Heart right ventricle (tissue), 16 donors: ENCODE measurements at regions not wholly inside any gene's neighbourhood (a gene's known extent, or its start where the extent isn't known, plus 50 kb on each side); places are given as distances from the start of the nearest gene placed in this dataset.
"Not testable (repeated sequence)": the region's sequence is repeated elsewhere in the genome, so short reads cannot be mapped to it uniquely, and the experiment has no call there.

Source experiments
- ATAC-seq, 8 donors: fragments of 200-7000 bp; cut with Tn5 transposase; one replicate each; pipeline ENCODE4 v1.9.1; 2020; ENCODE audit warnings: mild to moderate bottlenecking in 8 of 8, moderate library complexity in 8 of 8, moderate number of reproducible peaks in 1 of 8
- DNase-seq, 2 donors: peaks; one replicate each; pipeline ENCODE4 v3.0.0-alpha.2; 2020
- H3K27ac ChIP-seq, 10 donors: fragments of 200-600 bp; sonication (generic) in 2 of 10; one replicate each; pipeline versions ENCODE4 v1.5.0 to v1.8.0; 2020 to 2022; ENCODE audit warnings: mild to moderate bottlenecking in 3 of 10
- H3K27me3 ChIP-seq, 7 donors: fragments of 200-600 bp; one replicate each; pipeline ENCODE4 v1.8.0; 2021 to 2022; ENCODE audit warnings: mild to moderate bottlenecking in 2 of 7
- H3K36me3 ChIP-seq, 9 donors: fragments of 200-600 bp; sonication (generic) in 1 of 9; one replicate each; pipeline versions ENCODE4 v1.5.0 to v1.8.0; 2020 to 2022; ENCODE audit warnings: mild to moderate bottlenecking in 2 of 9
- H3K4me1 ChIP-seq, 9 donors: fragments of 200-600 bp; sonication (generic) in 1 of 9; one replicate each; pipeline versions ENCODE4 v1.5.0 to v1.8.0; 2020 to 2022; ENCODE audit warnings: mild to moderate bottlenecking in 4 of 9
- H3K4me3 ChIP-seq, 10 donors: fragments of 200-600 bp; sonication (generic) in 2 of 10; one replicate each; pipeline versions ENCODE4 v1.5.0 to v1.8.0; 2020 to 2022; ENCODE audit warnings: mild to moderate bottlenecking in 7 of 10, moderate library complexity in 2 of 10
- H3K9me3 ChIP-seq, 11 donors: fragments of 200-600 bp in 10 of 11; sonication (generic) in 2 of 11; one replicate each; pipeline versions ENCODE4 v1.5.0 to v1.8.0; 2013 to 2022; ENCODE audit warnings: mild to moderate bottlenecking in 2 of 11, control low read depth in 1 of 11, moderate library complexity in 1 of 11
- WGBS, 2 donors: extraction: QIAGEN DNeasy Blood & Tissue Kit; methylation state at CpG; one replicate each; pipeline ENCODE4 v1.1.7; 2013; ENCODE audit warnings: inconsistent platforms in 1 of 2; 5-methylcytosine and 5-hydroxymethylcytosine counted together
- intact Hi-C, 10 donors: fragments of 100-400 bp; cut with DNase I; formaldehyde crosslinking; loops; one replicate each; pipeline versions ENCODE4 v1.11.1 to v1.14.2; 2022
- TF ChIP-seq, protein P1 (sequence below), 9 donors: fragments of 200-600 bp; sonication (generic) in 2 of 9; IDR thresholded peaks; one replicate each; pipeline versions ENCODE4 v1.5.0 to v1.8.0; 2021 to 2022; ENCODE audit warnings: antibody characterized with exemption in 9 of 9, mild to moderate bottlenecking in 5 of 9, moderate library complexity in 1 of 9
- donor health status: Arrhythmogenic right ventricular cardiomyopathy.
- donor health status: ischemic (EF 13 %, LVEDD 7.1; RV severe dilation, severe dysfunction).
- donor health status: healthy with polysubstance abuse.
- donor health status: DM: no; HTN: yes; CAD: no.
- donor health status: DM: no; HTN: no; CAD: no.
- donor health status: ischemic (EF 25% LVEDD 6.9; RV normal size, moderate dysfunction).
- donor health status: ischemic (EF 25% LVEDD 5.7; RV mildly dilated, moderate dysfunction).
- donor health status: healthy.
- donor health status: DM: yes; HTN: yes; CAD: no.
- donor health status: Ischemic cardiomyopathy.
- donor health status: ischemic (EF 35%, LVEDD 5.7; RV mildly dilated, moderate dysfunction).
- donor health status: nonischemic (EF 11% LVEDD 7.7; RV severe dilation, severe dysfunction).
- donor health status: DM: yes; HTN: yes; CAD: no.
- donor health status: PGD.
- donor health status: ischemic (EF 29% LVEDD 5.4; RV normal size, mild dysfunction).
- donor health status: nonischemic (EF 23%, LVEDD 6.1; RV moderate dilation, normal function).

DNA sequence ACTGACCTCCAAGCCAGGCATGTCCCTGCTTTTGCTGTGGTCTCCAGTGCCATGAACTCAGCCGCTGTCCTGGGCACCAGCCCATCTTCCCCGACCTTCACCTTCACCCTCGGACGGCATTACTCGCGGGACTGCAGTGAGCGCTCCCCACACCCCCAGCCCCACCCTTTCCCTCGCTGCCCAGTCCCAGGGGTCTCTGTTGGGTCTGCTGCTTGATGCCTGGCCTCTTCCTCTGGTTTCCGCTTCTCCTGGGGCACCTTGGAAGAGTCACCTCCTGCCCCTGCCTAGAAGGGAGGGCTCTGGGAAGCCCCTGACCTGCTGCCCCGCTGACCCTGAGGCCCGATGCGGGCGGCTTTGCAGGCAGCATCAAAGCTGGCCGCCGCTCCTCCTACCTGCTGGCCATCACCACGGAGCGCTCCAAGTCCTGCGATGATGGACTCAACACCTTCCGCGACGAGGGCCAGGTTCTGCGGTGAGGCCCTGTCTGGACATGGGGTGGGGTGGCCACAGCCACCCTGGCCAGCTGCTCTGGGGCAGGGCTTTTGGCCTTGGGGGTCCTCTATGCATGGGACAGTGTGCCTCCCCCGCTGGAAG lies 102.3 kb downstream of the ZNF267 start:
- DNase-seq, ATAC-seq, intact Hi-C loops, H3K4me3 ChIP-seq, H3K27me3 ChIP-seq, H3K27ac ChIP-seq, H3K9me3 ChIP-seq, H3K4me1 ChIP-seq, H3K36me3 ChIP-seq: not testable (repeated sequence)
- 90 to 91% methylated on average over 13 to 22 of the region's 23 CpGs for WGBS, 2 donors

- H3K27ac ChIP-seq, ATAC-seq, intact Hi-C loops, DNase-seq, H3K4me3 ChIP-seq, H3K36me3 ChIP-seq, H3K4me1 ChIP-seq, H3K9me3 ChIP-seq, H3K27me3 ChIP-seq: not testable (repeated sequence)
- 87 to 94% methylated on average over 4 of the region's 8 CpGs for WGBS, 2 donors
Observed at GRCh38 chr16:31978463-31978862, 104.9 kb downstream of the ZNF267 start.

GRCh38 chr16:31981739-31982138 lies 108.1 kb downstream of the ZNF267 start:
- H3K4me3 ChIP-seq, H3K27me3 ChIP-seq, H3K36me3 ChIP-seq, ATAC-seq, H3K4me1 ChIP-seq, DNase-seq, H3K27ac ChIP-seq, H3K9me3 ChIP-seq, intact Hi-C loops: not testable (repeated sequence)
- WGBS, 2 donors, result 88 to 91% methylated on average over 18 to 32 of the region's 34 CpGs

GRCh38 chr16:31982986-31983385 lies 109.4 kb downstream of the ZNF267 start:
- ATAC-seq, H3K27me3 ChIP-seq, H3K27ac ChIP-seq, H3K9me3 ChIP-seq, intact Hi-C loops, H3K36me3 ChIP-seq, DNase-seq, H3K4me1 ChIP-seq, H3K4me3 ChIP-seq: not testable (repeated sequence)
- 86 to 87% methylated on average over 8 of the region's 8 CpGs for WGBS, 2 donors

DNA sequence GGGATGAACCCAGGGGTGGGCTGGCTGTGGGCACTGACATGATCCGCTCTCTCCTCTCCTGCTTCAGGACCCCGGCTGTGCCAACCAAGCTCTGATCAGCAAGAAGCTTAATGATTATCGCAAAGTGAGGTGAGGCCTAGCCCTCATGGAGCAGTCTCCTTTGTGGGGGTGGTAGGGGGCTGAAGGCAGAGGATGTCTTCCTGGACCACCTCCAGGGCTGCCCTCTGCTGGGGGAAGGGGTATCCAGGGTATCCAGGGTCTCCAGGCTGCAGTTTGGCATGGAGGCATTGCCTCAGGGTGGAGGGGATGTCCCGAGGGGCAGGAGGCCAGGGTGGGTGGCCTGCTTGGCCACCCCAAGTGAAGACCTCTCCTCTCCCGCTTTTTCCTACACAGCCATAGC lies 110.1 kb downstream of the ZNF267 start:
- intact Hi-C loops, H3K4me1 ChIP-seq, ATAC-seq, DNase-seq, H3K9me3 ChIP-seq, H3K36me3 ChIP-seq, H3K27me3 ChIP-seq, H3K4me3 ChIP-seq, H3K27ac ChIP-seq: not testable (repeated sequence)
- WGBS, 2 donors, result 64 to 87% methylated on average over 2 to 3 of the region's 5 CpGs

DNA sequence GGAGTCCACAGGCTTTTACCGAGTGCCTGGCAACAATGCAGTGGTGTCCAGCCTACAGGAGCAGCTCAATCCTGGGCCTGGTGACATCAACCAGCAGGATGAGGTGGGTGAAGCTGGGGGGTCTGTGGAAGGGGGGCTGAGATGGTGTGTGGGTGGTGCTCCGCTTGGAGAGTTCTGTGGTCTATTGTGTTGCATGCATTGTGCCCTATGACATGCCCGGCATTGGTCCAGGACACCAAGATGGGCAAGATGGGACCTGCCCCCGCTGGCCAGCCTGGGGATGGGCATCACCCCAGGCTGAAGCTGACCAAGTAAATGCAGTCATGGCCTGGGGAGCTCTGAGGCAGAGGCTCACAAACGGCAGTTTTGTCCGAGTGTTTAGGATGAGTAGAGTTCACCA lies 113.3 kb downstream of the ZNF267 start:
- DNase-seq, ATAC-seq, H3K9me3 ChIP-seq, H3K36me3 ChIP-seq, H3K27ac ChIP-seq, intact Hi-C loops, H3K27me3 ChIP-seq, H3K4me3 ChIP-seq, H3K4me1 ChIP-seq: not testable (repeated sequence)
- 73 to 81% methylated on average over 5 to 6 of the region's 6 CpGs for WGBS, 2 donors

- H3K4me3 ChIP-seq, DNase-seq, H3K4me1 ChIP-seq, H3K9me3 ChIP-seq, intact Hi-C loops, H3K36me3 ChIP-seq, H3K27me3 ChIP-seq, H3K27ac ChIP-seq: not testable (repeated sequence)
- TF ChIP-seq, protein P1, sequence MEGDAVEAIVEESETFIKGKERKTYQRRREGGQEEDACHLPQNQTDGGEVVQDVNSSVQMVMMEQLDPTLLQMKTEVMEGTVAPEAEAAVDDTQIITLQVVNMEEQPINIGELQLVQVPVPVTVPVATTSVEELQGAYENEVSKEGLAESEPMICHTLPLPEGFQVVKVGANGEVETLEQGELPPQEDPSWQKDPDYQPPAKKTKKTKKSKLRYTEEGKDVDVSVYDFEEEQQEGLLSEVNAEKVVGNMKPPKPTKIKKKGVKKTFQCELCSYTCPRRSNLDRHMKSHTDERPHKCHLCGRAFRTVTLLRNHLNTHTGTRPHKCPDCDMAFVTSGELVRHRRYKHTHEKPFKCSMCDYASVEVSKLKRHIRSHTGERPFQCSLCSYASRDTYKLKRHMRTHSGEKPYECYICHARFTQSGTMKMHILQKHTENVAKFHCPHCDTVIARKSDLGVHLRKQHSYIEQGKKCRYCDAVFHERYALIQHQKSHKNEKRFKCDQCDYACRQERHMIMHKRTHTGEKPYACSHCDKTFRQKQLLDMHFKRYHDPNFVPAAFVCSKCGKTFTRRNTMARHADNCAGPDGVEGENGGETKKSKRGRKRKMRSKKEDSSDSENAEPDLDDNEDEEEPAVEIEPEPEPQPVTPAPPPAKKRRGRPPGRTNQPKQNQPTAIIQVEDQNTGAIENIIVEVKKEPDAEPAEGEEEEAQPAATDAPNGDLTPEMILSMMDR (IDR thresholded peaks at IDR 0.05), result peak in 7 of 9 donors; percentile 11 to 39 (median 32)
- peak in 7 of 8 donors; percentile 55 to 75 (median 62) for ATAC-seq
- 4 to 8% methylated on average over 6 to 7 of the region's 23 CpGs for WGBS, 2 donors
Observed at GRCh38 chr16:31988595-31989581, 115.3 kb downstream of the ZNF267 start.

- H3K27me3 ChIP-seq, intact Hi-C loops, ATAC-seq, H3K4me1 ChIP-seq, H3K36me3 ChIP-seq, DNase-seq, H3K9me3 ChIP-seq, H3K4me3 ChIP-seq, H3K27ac ChIP-seq: not testable (repeated sequence)
- WGBS, 2 donors, result 78 to 85% methylated on average over 5 to 6 of the region's 7 CpGs
Observed at GRCh38 chr16:31990261-31990660, 116.7 kb downstream of the ZNF267 start.

GRCh38 chr16:31990980-31991379 lies 117.4 kb downstream of the ZNF267 start:
- H3K4me3 ChIP-seq, H3K36me3 ChIP-seq, H3K27ac ChIP-seq, ATAC-seq, H3K27me3 ChIP-seq, intact Hi-C loops, H3K4me1 ChIP-seq, H3K9me3 ChIP-seq, DNase-seq: not testable (repeated sequence)
- 80 to 81% methylated on average over 8 of the region's 8 CpGs for WGBS, 2 donors
